ENCODE measurements at regions not wholly inside any gene's neighbourhood (a gene's known extent, or its start where the extent isn't known, plus 50 kb on each side); places are given as distances from the start of the nearest gene placed in this dataset.
"Not testable (repeated sequence)": the region's sequence is repeated elsewhere in the genome, so short reads cannot be mapped to it uniquely, and the experiment has no call there.

DNA sequence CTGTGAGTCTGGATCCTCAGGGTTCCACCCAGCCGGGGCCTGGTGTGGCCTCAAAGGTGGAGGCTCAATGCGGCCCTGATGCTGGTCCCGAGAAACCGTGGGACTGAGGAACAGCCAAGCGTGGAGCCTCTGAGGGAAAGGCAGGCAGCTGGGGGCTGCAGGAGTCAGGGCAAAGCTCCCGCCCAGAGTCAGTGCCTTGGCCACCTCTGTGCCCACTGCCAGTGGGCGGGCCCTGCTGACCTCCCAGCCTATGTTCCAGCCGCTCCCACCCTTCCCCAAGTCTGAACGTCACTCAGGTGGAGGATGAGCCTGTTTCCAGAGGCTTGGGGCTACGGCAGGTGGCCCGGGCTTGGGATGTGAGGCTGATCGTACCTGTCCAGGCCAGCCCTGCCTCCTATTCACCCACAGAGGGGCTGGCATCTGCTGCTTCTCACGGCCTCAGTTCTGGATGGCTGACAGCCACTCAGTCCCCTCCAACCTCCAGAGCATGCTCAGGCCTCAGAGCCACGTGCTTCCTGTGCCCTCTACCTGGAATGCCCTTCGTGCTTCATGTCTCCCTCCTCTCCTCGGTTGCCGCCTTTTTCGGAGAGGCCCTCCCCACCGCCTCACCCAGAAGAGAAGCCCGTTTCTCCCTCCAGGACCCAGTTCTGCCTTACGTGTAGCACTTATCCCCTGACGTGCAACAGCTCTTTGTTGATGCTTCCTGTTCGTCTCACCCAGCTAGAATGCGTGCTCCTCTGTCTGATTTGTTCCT lies 94.1 kb upstream of the LRPAP1 start:
- not testable (repeated sequence) for H3K4me1 ChIP-seq (ENCODE audit: control insufficient read depth in 2 of 2, insufficient read depth in 2 of 2, low read length in 2 of 2); H3K9ac ChIP-seq (ENCODE audit: low read depth in 1 of 2, low read length in 2 of 2); H3K36me3 ChIP-seq (ENCODE audit: control insufficient read depth in 2 of 2, insufficient read depth in 2 of 2, low read length in 2 of 2); H3K4me3 ChIP-seq (ENCODE audit: low read length in 2 of 2); H3K27me3 ChIP-seq (ENCODE audit: control insufficient read depth in 2 of 2, insufficient read depth in 2 of 2, low read length in 2 of 2); H3K27ac ChIP-seq (ENCODE audit: low read depth in 2 of 2, low read length in 2 of 2); H3K9me3 ChIP-seq (ENCODE audit: control insufficient read depth in 2 of 2, low read length in 2 of 2)

DNA sequence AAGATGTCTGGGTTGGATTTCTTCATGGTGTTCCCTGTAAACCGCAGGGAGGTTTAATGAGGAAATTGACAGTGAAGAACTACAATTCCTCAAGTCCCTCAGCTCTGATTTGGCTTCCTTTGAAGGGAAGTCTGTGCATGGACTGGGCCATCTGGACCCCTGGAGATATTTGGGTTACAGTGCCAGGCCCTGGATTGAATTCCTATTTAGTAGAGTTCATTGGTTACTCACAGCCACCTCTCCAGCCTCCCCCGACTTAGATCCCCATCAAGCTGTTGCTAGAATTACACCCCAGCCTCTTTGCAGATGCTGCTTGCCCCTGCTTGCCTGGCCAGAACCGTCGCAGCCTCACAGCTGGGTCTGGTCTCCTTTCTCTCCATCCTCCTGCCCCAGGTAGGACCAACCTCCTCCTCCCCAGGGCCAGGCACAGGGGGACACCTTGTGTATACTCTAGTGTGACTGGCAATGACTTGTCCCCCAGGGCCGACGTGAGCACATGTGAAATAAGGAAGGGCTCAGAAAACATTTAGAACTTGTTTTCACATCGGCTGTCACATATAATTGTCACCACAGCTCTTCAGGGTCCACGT lies 93.2 kb upstream of the LRPAP1 start:
- not testable (repeated sequence) for H3K36me3 ChIP-seq (ENCODE audit: control insufficient read depth in 2 of 2, insufficient read depth in 2 of 2, low read length in 2 of 2); H3K9me3 ChIP-seq (ENCODE audit: control insufficient read depth in 2 of 2, low read length in 2 of 2); H3K4me1 ChIP-seq (ENCODE audit: control insufficient read depth in 2 of 2, insufficient read depth in 2 of 2, low read length in 2 of 2); H3K4me3 ChIP-seq (ENCODE audit: low read length in 2 of 2); H3K9ac ChIP-seq (ENCODE audit: low read depth in 1 of 2, low read length in 2 of 2); H3K27ac ChIP-seq (ENCODE audit: low read depth in 2 of 2, low read length in 2 of 2); H3K27me3 ChIP-seq (ENCODE audit: control insufficient read depth in 2 of 2, insufficient read depth in 2 of 2, low read length in 2 of 2)

DNA sequence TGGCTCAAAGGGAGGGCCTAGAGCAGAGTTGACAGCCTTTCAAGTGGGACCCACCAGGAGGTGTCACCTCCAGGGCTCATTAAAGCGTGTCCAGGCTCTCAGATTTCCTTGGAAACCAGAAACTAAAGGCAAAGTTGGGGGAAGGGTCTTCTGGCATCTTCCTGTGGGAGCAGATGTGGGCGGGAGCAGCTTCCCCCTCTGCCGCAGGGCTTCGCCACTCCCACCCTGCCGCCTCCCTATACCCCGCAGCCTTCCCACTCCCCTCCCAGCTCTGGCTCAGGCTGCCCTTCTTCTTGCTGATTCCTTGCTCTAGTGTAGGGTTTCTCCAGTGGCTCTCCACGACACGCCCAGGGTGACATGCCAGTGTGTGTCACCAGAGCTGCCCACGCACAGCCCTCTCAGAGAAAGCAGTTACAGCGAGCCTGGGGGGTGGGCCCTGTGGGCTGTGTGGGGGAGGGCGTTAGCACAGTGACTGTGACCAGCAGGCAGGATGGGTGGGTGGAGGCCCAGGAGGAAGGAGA lies 91.6 kb upstream of the LRPAP1 start:
- not testable (repeated sequence) for H3K4me3 ChIP-seq (ENCODE audit: low read length in 2 of 2); H3K9me3 ChIP-seq (ENCODE audit: control insufficient read depth in 2 of 2, low read length in 2 of 2); H3K27ac ChIP-seq (ENCODE audit: low read depth in 2 of 2, low read length in 2 of 2); H3K4me1 ChIP-seq (ENCODE audit: control insufficient read depth in 2 of 2, insufficient read depth in 2 of 2, low read length in 2 of 2); H3K27me3 ChIP-seq (ENCODE audit: control insufficient read depth in 2 of 2, insufficient read depth in 2 of 2, low read length in 2 of 2); H3K9ac ChIP-seq (ENCODE audit: low read depth in 1 of 2, low read length in 2 of 2); H3K36me3 ChIP-seq (ENCODE audit: control insufficient read depth in 2 of 2, insufficient read depth in 2 of 2, low read length in 2 of 2)

DNA sequence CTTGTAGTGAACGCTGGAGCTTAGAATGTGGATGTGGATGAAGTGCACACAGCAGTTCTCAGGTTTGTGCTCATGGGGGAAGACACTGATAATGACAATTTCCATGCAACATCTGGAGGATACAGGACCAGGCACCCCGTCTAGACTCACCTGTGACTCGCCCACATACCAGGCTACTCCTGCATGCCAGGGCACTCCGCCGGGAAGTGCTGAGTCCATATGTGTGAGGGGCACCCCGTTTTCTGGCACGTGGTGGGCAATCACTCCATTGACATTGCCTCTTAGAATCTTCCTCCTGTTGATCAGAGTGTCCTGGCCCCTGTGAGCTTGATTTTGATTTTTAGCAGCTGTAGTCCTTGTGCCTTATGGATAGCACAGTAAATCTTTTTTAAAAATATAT lies 90.9 kb upstream of the LRPAP1 start:
- H3K27me3 ChIP-seq (ENCODE audit: control insufficient read depth in 2 of 2, insufficient read depth in 2 of 2, low read length in 2 of 2), result no peaks in the 10 kb centered on the region
- no peak overlapping the region for H3K27ac ChIP-seq (ENCODE audit: low read depth in 2 of 2, low read length in 2 of 2)
- H3K36me3 ChIP-seq (ENCODE audit: control insufficient read depth in 2 of 2, insufficient read depth in 2 of 2, low read length in 2 of 2), result no peaks in the 10 kb centered on the region
- no peaks in the 10 kb centered on the region for H3K9me3 ChIP-seq (ENCODE audit: control insufficient read depth in 2 of 2, low read length in 2 of 2)
- no peak overlapping the region for H3K4me3 ChIP-seq (ENCODE audit: low read length in 2 of 2)
- no peaks in the 10 kb centered on the region for H3K4me1 ChIP-seq (ENCODE audit: control insufficient read depth in 2 of 2, insufficient read depth in 2 of 2, low read length in 2 of 2)
- H3K9ac ChIP-seq (ENCODE audit: low read depth in 1 of 2, low read length in 2 of 2), result no peak overlapping the region

DNA sequence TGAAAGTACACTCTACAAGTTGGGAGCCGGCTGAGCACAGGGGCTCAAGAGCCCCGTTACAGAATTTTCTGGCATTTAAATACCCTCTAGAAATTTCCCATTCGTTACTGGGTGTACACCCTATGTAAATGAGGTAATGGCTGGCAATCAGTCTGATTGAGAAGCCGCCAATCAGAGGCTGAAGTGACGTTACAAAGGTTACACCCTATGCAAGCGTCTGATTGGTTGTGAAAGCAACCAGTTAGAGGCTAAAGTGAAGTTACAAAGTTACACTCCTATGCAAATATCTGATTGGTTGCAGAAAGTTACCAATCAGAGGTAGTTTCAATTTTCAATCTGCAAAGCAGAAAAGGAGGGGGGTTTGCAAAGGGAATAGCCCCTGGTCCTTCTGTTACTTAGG lies 88.1 kb upstream of the LRPAP1 start:
- not testable (repeated sequence) for H3K9me3 ChIP-seq (ENCODE audit: control insufficient read depth in 2 of 2, low read length in 2 of 2); H3K9ac ChIP-seq (ENCODE audit: low read depth in 1 of 2, low read length in 2 of 2); H3K27me3 ChIP-seq (ENCODE audit: control insufficient read depth in 2 of 2, insufficient read depth in 2 of 2, low read length in 2 of 2); H3K4me3 ChIP-seq (ENCODE audit: low read length in 2 of 2); H3K36me3 ChIP-seq (ENCODE audit: control insufficient read depth in 2 of 2, insufficient read depth in 2 of 2, low read length in 2 of 2); H3K4me1 ChIP-seq (ENCODE audit: control insufficient read depth in 2 of 2, insufficient read depth in 2 of 2, low read length in 2 of 2); H3K27ac ChIP-seq (ENCODE audit: low read depth in 2 of 2, low read length in 2 of 2)

DNA sequence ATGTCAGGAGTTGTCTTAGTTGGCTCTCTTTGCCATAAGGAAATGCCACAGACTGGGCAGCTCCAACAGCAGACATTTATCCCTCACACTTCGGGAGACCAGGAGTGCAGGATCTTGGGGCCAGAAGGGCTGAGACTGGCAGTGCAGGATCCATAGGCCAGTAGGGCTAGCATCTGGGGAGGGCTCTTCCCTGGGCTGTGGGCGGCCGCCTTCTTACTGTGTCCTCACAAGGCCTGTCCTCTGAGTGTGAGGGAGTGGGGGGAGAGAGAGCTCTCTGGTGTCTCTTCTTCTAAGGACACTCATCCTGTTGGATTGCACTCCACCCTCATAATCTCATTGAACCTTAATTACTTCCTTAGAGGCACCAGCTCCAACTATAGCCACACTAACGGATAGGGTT lies 87.5 kb upstream of the LRPAP1 start:
- H3K9me3 ChIP-seq (ENCODE audit: control insufficient read depth in 2 of 2, low read length in 2 of 2); H3K4me1 ChIP-seq (ENCODE audit: control insufficient read depth in 2 of 2, insufficient read depth in 2 of 2, low read length in 2 of 2); H3K9ac ChIP-seq (ENCODE audit: low read depth in 1 of 2, low read length in 2 of 2); H3K4me3 ChIP-seq (ENCODE audit: low read length in 2 of 2); H3K36me3 ChIP-seq (ENCODE audit: control insufficient read depth in 2 of 2, insufficient read depth in 2 of 2, low read length in 2 of 2); H3K27ac ChIP-seq (ENCODE audit: low read depth in 2 of 2, low read length in 2 of 2); H3K27me3 ChIP-seq (ENCODE audit: control insufficient read depth in 2 of 2, insufficient read depth in 2 of 2, low read length in 2 of 2): not testable (repeated sequence)

DNA sequence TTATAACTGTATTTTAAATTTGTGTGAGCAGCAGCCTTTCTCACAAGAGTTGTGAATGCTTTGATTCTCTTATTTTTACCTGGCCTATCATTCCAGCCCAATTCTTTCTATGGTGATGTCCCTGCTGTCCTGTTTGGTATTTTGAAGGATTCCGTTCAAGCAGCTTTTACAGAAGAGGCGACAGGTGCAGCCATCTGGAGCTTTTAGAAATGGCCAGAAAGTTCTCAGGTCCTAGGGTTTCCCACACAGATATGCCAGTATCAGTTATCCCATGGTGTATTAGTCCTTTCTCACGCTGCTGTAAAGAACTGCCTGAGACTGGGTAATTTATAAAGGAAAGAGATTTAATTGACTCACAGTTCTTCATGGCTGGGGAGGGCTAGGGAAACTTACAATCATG lies 86.1 kb upstream of the LRPAP1 start:
- H3K27me3 ChIP-seq (ENCODE audit: control insufficient read depth in 2 of 2, insufficient read depth in 2 of 2, low read length in 2 of 2); H3K9me3 ChIP-seq (ENCODE audit: control insufficient read depth in 2 of 2, low read length in 2 of 2); H3K27ac ChIP-seq (ENCODE audit: low read depth in 2 of 2, low read length in 2 of 2); H3K4me3 ChIP-seq (ENCODE audit: low read length in 2 of 2); H3K4me1 ChIP-seq (ENCODE audit: control insufficient read depth in 2 of 2, insufficient read depth in 2 of 2, low read length in 2 of 2); H3K9ac ChIP-seq (ENCODE audit: low read depth in 1 of 2, low read length in 2 of 2); H3K36me3 ChIP-seq (ENCODE audit: control insufficient read depth in 2 of 2, insufficient read depth in 2 of 2, low read length in 2 of 2): not testable (repeated sequence)

DNA sequence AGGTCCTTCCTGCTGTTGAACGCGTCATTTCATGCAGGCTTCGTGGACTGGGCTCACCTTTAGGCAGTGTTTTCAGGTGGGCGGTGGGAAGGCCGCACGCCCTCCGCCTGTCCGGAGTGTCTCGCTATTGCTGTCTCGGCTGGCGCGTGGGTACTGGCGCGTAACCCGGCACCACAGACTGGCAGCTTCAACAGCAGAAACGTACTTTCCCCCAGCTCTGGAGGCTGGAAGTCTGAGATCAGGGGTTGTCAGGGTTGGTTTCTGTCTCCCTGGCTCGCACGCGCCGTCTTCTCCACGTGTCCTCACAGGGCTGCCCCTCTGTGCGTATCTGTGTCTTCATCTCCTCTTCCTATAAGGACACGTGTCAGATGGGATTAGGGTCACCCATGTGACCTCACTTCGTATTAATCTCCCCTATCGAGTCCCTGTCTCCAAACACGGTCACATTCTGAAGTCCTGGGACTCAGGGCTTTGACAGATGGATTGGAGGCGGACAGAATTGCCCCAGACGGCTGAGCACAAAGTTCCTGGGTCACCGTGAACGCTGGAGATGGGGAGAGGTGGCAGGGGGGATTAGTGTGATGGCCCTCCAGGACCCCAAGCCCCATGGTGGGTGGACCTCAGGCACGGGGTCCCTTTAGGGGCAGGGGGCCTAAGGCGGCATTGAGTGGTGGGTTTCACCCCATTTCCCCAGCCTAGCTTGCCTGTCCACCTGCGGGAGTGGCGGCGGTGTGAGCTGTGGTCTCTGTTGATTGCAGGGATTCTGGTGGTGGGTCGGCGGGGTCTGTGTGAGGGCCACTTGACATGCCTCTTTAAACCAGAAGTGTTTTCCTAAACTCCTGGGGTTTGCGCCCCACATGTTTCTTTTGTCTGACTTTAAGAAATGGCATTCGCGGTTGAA lies 83.4 kb upstream of the LRPAP1 start:
- Histone ChIP-seq H3K4me3 (ENCODE audit: low read length in 2 of 2) (no peak overlapping the region), H3K27ac (ENCODE audit: low read depth in 2 of 2, low read length in 2 of 2) (no peak overlapping the region), H3K4me1 (ENCODE audit: control insufficient read depth in 2 of 2, insufficient read depth in 2 of 2, low read length in 2 of 2) (no peaks in the 10 kb centered on the region), H3K9me3 (ENCODE audit: control insufficient read depth in 2 of 2, low read length in 2 of 2) (no peaks in the 10 kb centered on the region), H3K9ac (ENCODE audit: low read depth in 1 of 2, low read length in 2 of 2) (no peak overlapping the region), H3K36me3 (ENCODE audit: control insufficient read depth in 2 of 2, insufficient read depth in 2 of 2, low read length in 2 of 2) (no peaks in the 10 kb centered on the region), H3K27me3 (ENCODE audit: control insufficient read depth in 2 of 2, insufficient read depth in 2 of 2, low read length in 2 of 2) (peaks cover 0 to 5% of the 10 kb centered on the region in 2 donors)

DNA sequence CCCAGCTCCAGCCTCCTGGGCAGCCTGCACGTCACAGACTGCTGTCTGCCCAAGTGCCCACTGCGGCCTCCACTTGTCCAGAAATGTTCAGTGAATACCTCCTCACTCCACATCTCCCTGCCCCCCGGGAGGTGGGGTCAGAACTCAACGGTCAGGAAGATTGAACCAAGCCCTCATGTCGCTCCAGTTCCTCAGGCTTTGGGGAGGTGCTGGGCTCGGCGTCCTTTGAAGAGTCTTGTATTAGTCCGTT lies 82.4 kb upstream of the LRPAP1 start:
- H3K4me1 ChIP-seq (ENCODE audit: control insufficient read depth in 2 of 2, insufficient read depth in 2 of 2, low read length in 2 of 2), result no peaks in the 10 kb centered on the region
- H3K9me3 ChIP-seq (ENCODE audit: control insufficient read depth in 2 of 2, low read length in 2 of 2), result no peaks in the 10 kb centered on the region
- no peak overlapping the region for H3K4me3 ChIP-seq (ENCODE audit: low read length in 2 of 2)
- peaks cover 0 to 5% of the 10 kb centered on the region in 2 donors for H3K27me3 ChIP-seq (ENCODE audit: control insufficient read depth in 2 of 2, insufficient read depth in 2 of 2, low read length in 2 of 2)
- no peak overlapping the region for H3K27ac ChIP-seq (ENCODE audit: low read depth in 2 of 2, low read length in 2 of 2)
- H3K36me3 ChIP-seq (ENCODE audit: control insufficient read depth in 2 of 2, insufficient read depth in 2 of 2, low read length in 2 of 2), result no peaks in the 10 kb centered on the region
- H3K9ac ChIP-seq (ENCODE audit: low read depth in 1 of 2, low read length in 2 of 2), result no peak overlapping the region

DNA sequence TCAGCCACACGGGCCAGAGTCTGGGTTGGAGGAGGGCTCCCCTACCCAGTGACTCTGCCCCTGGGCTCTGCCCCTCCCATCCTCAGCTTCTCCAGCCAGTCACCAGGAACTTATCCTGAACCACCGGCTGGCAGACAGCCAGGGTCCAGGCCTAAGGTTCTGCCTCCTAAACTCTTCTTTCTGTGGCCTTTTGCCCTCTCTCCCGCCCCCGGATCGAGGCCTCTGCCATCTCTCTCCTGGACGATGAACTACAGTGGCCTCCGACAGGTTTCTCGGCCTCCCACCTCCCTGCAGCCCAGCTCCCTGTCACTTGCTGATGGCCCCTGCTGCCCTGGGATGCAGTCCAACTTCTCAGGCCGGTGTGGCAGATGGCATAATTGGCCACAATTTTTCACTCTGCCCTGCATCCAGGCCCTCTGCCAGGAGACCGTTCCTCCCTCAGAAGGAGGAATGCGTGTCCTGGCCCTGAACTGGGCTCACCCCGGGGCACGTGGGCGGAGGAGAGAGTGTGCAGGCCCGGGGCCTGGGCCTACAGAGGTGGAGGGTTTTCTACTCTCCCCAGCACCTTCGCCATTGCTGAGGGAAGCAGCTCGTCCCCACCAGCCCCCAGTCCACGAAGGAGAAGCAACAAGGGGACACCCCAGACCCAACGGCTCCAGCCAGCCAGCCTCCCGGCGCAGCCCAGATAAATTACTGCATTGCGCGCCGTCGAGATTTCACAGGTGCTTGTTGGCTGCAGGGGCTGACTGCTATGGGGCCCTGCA lies 81.9 kb upstream of the LRPAP1 start:
- Histone ChIP-seq H3K27me3 (ENCODE audit: control insufficient read depth in 2 of 2, insufficient read depth in 2 of 2, low read length in 2 of 2) (peaks cover 0 to 5% of the 10 kb centered on the region in 2 donors), H3K27ac (ENCODE audit: low read depth in 2 of 2, low read length in 2 of 2) (no peak overlapping the region), H3K9ac (ENCODE audit: low read depth in 1 of 2, low read length in 2 of 2) (no peak overlapping the region), H3K36me3 (ENCODE audit: control insufficient read depth in 2 of 2, insufficient read depth in 2 of 2, low read length in 2 of 2) (no peaks in the 10 kb centered on the region), H3K4me1 (ENCODE audit: control insufficient read depth in 2 of 2, insufficient read depth in 2 of 2, low read length in 2 of 2) (no peaks in the 10 kb centered on the region), H3K9me3 (ENCODE audit: control insufficient read depth in 2 of 2, low read length in 2 of 2) (no peaks in the 10 kb centered on the region), H3K4me3 (ENCODE audit: low read length in 2 of 2) (no peak overlapping the region)
